Cerebellar cortex (tissue), 1 donor: ENCODE measurements at regions not wholly inside any gene's neighbourhood (a gene's known extent, or its start where the extent isn't known, plus 50 kb on each side); places are given as distances from the start of the nearest gene placed in this dataset.

Source experiments
- DNase-seq: peaks from one replicate; pipeline ENCODE4 v3.0.0-alpha.2; 2015; ENCODE audit warnings: low spot score

DNA sequence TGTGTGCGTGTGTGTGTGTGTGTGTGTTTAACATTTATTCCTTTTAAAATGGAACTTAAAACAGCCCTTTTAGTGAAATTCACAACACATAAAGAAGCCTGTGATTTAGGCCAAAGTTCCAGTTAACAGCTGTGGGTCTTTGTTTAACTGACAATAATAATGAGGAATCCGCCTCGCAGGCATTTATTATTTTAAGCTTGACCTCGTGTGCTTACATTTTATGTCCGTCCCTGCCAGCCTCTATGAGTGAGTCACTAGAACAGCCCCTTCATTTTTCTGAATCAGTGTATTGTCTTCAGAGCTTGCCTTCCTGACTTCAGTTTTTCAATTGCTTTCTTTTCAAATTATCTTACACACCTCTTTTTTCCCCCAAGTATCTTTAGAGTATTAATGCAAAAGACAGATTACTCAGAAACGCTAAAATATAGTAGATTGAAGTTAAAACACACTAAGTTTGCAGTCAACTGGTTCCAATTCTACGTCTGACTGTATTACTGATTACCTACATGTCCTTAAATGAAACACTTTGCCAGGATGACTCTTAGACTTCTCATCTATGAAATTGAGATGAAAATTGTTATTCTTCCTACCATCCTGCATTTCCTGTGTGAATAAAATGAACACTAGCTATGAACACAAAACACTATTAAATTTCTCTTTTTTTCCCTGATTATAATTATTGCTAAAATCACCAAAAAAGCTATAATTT is 319.6 kb upstream of the HS3ST1 start:
- DNase-seq = no peak

DNA sequence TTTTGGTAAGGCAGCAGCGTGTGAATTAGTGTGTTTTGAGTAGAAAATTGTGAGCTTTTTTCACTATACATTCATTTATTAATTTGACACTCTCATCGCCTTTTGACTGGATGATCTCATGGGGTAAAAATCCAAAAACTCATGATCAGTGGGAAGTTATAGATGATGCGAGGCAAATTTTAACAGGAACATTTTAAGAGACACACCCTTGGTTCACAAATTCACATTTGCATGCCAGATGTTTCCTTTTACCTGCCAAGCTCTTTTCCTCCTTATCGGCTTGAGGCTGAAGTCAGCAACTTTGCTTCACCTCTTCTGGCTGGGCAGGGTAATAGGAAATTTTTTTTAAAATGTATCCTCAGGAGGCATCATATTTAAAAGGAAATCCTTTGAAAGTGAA is 318.0 kb upstream of the HS3ST1 start:
- no peak for DNase-seq

GRCh38 chr4:11743976-11744375 is 315.3 kb upstream of the HS3ST1 start:
- no peak for DNase-seq

GRCh38 chr4:11743236-11743635 is 314.5 kb upstream of the HS3ST1 start:
- DNase-seq = no peak

DNA sequence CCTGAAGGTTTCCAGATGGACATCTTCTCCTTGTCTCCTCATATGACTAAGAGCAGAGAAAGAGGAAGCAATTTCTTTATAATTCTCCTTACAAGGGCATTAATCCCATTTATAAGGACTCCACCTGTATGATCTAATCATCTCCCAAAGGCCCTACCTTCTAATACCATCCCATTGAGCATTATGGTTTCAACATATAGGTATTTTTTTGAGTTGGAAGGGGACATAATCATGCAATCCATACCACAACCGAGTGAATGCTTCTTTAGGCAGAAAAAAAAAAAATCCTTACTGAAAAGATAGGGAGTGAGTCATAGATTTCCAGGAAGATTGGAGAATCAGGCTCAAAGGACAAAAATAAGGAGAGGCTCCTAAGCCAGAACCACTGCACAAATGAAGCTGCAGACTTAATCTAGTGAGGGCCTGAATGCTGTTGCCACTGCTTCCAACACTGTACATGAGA is 312.5 kb upstream of the HS3ST1 start:
- no peak for DNase-seq

DNA sequence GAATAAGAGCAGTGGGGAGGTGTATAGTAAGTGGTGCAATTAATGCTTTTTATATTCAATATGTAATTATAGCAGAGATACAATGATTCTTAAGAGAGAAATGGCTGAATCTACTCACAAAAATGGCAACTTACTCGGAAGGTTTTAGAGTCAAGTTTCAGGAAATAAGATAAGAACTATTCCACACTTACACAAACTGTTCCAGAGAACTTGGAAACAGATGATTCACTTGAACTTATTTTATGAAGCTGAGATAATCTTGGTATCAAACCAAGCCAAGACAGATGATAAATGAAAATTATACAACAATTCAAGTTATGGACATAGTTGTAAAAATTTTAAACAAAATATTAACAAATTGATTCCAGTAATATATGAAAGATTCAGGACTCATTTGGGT is 311.3 kb upstream of the HS3ST1 start:
- DNase-seq = no peak

DNA sequence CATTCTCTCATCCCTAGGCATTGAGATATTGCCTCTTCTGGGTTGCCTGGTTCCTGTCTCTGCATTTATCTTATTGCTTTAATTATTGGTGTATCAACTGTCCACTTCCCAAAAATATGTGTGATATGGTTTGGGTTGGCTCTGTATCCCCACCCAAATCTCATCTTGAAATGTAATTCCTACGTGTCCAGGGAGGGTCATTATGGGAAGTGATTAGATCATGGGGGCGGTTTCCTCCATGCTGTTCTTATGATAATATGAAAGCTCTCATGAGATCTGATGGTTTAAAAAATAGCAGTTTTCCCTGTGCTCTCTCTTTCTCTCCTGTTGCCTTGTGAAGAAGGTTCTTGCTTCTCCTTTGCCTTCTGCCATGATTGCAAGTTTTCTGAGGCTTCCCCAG is 308.3 kb upstream of the HS3ST1 start:
- DNase-seq = no peak

DNA sequence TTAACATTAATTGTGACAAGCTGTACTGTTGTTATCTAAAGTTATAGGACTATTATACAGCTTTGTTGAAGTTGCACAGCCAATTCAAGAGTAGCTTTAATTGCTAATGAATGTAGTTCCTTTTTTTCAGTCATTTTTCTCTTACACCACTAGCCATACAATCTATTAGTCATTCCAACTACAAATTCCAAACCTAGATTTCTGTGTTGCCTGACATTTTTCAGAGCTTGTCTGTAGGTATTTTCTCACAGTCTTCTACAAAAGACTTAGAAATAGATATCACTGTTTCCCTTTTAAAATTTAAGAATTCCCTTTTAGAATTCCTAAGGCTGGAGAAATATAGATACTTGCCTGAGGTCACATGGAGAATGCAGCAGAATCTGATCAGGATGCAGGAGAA is 307.0 kb upstream of the HS3ST1 start:
- no peak for DNase-seq

- no peak for DNase-seq
These were observed 303.5 kb upstream of the HS3ST1 start for GRCh38 chr4:11732155-11732554.

DNA sequence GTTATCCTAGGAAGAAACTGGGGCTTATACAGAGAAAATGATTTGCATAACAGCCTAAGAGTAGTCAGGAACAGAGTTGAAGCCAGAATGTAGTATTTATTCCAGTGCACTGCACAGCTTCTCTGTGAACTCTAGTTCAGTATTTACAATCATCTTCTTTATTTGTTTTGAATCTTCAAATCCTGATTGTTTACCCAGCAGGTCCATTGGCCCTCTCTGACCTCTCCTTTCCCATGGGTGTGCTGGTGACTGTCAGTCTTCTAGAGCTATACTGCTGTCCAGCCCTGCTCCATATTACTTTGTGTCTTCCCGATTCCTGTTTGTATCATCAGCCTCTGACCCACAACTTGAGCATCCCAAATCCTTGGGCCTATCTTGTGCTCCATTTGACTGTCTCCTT is 301.9 kb upstream of the HS3ST1 start:
- DNase-seq = no peak

GRCh38 chr4:11729548-11729947 is 300.9 kb upstream of the HS3ST1 start:
- DNase-seq = no peak

DNA sequence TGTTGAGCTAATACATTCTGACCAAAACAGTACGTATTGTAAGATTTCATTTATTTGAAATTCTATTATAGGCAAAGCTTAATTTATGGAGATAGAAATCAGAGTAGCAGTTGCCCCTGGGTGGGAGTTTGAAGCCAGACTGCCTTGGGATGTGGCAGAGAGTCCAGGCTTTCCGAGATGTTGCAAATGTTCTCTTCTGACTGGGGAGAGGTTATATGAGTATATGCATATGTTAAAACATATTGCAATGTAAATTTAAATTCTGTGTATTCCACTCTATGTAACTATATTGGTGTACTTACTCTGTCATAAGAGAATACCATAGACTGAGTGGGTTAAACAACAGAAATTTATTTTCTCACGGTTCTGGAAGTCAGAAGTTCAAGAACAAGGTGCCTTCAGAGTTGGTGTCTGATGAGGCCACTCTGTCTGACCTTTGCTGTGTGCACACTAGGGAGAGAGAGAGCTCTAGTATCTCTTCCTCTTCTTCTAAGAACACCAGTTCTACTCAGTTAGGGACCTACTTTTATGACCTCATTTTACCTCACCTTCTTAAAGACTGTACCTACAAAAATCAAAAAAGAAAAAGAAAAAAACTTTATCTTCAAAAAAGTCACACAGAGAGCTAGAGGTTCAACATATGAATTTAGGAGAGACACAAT is 299.3 kb upstream of the HS3ST1 start:
- DNase-seq = no peak

- DNase-seq = no peak
These were observed 296.0 kb upstream of the HS3ST1 start for GRCh38 chr4:11724731-11725130.

DNA sequence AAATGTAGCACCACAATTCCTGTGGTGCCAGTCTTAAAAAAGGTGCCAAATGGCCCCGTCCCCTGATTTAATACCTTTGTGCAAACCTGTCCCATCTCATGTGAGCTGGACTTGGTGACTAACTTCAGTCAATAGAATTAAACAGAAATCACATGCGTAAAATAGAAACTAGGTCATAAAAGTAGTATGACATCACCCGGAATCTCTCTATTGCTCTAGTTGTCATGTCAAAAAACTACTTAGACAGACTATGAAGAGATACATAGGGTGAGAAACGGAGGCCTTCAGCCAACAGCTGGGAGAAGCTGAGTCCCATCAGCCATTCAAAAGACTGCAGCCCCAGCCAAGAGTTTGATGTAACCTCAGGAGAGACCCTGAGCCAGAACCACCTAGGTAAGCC is 293.5 kb upstream of the HS3ST1 start:
- DNase-seq = no peak

GRCh38 chr4:11720292-11720691 is 291.6 kb upstream of the HS3ST1 start:
- DNase-seq = peak; percentile 9

DNA sequence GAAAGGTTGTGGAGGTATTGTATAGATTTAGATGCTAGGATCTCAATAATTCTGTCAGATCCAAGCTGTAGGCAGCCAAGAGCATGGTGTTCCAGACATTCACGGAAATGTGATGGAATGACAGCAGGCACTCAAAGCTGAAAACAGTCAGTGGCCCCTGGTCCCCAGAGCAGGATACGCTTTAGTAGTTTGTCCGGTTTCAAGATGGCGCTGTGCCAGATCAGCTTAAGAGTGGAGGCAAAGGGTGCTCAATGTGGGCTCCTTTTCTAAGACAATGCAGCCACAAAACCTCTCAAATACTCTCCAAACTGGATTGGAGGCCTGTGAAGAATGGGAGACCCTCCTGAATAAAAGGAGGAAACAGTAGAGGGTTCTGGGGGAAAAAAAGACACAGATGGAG is 291.2 kb upstream of the HS3ST1 start:
- DNase-seq = no peak

GRCh38 chr4:11715753-11716521 is 287.2 kb upstream of the HS3ST1 start:
- no peak for DNase-seq

DNA sequence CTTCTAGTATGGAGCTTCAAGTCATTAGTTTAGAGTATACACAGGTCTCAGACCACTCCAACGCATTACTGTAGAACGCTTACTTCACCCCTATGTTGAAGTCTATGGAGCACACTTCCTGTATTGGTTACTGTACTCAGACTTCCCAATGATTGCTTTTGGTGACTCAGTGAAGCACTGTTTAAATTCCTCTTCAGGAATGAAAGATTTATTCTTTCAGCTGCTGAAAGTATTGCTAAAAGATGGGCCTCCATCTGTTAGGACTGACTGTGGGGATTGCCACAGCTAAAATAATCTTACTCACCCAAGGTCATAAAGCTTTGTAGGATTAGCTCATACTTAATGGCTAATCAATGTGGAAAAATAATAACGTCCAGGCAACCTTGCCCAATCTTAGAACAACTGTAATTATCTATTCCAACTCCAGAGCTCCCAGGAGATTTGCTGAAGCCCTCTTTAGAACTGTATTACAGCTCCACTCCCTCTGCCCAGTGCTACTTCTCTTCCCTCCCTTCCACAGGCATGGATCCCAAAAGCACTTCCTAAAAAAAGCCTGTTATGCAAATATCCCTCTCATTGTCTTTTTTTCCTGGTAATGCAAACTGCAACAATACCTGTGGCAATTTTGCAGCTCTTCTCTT is 281.9 kb upstream of the HS3ST1 start:
- DNase-seq = no peak

- no peak for DNase-seq
These were observed 275.6 kb upstream of the HS3ST1 start for GRCh38 chr4:11704186-11704830.

- no peak for DNase-seq
These were observed 274.3 kb upstream of the HS3ST1 start for GRCh38 chr4:11702886-11703557.

DNA sequence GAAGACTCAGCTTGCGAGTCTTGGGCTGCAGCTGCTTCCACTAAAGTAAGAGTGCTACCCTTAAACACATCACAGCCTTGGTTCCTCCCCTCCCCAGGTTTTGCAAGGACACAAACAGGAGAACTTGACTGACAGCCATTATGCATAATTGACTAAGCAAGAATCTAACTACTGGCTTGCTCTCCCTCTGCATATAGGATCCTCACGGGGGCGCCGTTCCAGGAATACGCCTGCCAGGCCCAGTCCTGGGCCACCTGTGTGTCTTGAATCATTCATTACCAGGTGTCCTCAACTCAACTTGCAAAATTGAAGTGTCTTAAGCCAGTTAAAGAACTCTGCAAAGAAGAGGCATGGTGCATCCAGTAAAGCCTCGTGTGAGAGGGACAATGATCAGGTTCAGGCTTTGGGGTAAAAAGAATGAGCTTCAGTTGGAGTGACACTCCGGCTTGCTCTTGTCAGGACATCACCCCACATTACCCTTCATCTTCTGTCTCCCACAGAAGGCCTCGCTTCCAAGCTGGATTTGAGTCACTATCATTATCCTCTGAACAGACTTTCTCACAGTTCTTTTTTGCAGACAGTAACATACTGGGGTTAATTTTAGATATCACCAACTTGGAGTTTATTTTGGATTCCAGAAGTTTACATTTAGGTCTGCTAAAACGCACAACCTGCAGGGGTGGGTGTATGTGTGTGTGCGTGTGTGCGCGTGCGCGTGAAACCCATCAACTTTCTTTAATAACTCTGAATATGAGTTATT is 273.5 kb upstream of the HS3ST1 start:
- no peak for DNase-seq
